Mammary epithelial cell (primary cell): ENCODE measurements at regions not wholly inside any gene's neighbourhood (a gene's known extent, or its start where the extent isn't known, plus 50 kb on each side); places are given as distances from the start of the nearest gene placed in this dataset.

Source experiments
- EZH2 ChIP-seq: IDR thresholded peaks from 2 replicates; pipeline ENCODE4 v1.6.1; 2012; ENCODE audit warnings: low read length, inconsistent platforms, borderline replicate concordance
- TF ChIP-seq, protein P1 (sequence below), 2 donors: IDR thresholded peaks in 1 of 2; conservative IDR thresholded peaks in 1 of 2; 2 replicates each; pipeline ENCODE4 v1.5.1; 2011 to 2012; ENCODE audit warnings: inconsistent platforms in 2 of 2, low read length in 2 of 2, mild to moderate bottlenecking in 2 of 2, control low read depth in 1 of 2, low read depth in 1 of 2; ENCODE audit not compliant: insufficient read depth in 1 of 2; ENCODE audit errors: extremely low read depth in 1 of 2

DNA sequence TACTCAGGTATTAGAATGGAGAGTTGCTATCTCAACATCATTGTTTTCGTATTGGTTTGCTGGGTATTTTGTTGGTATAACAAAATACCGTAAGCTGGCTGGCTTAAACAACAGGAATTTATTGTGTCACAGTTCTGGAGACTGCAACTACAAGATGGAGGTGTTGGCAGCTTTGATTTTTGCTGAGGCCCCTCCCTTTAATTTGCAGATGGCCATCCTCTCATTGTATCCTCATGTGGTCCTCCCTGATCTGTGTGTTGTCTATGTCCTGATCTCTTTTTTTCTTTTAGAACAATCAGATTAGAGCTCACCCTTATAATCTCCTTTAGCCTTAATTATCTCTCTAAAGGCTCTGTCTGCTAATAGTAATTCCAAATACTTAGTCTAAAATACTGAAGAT is 299.8 kb upstream of the GOLIM4 start:
- TF ChIP-seq EZH2 = no peak
- TF ChIP-seq, protein P1, sequence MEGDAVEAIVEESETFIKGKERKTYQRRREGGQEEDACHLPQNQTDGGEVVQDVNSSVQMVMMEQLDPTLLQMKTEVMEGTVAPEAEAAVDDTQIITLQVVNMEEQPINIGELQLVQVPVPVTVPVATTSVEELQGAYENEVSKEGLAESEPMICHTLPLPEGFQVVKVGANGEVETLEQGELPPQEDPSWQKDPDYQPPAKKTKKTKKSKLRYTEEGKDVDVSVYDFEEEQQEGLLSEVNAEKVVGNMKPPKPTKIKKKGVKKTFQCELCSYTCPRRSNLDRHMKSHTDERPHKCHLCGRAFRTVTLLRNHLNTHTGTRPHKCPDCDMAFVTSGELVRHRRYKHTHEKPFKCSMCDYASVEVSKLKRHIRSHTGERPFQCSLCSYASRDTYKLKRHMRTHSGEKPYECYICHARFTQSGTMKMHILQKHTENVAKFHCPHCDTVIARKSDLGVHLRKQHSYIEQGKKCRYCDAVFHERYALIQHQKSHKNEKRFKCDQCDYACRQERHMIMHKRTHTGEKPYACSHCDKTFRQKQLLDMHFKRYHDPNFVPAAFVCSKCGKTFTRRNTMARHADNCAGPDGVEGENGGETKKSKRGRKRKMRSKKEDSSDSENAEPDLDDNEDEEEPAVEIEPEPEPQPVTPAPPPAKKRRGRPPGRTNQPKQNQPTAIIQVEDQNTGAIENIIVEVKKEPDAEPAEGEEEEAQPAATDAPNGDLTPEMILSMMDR (conservative IDR thresholded peaks at IDR 0.05 in 1 of 2, IDR thresholded peaks at IDR 0.05 in 1 of 2; ENCODE audit: extremely low read depth in 1 of 2, insufficient read depth in 1 of 2, low read depth in 1 of 2, low read length in 2 of 2) = no peak
